Nephron progenitor cell (in vitro differentiated cells): ENCODE measurements at regions not wholly inside any gene's neighbourhood (a gene's known extent, or its start where the extent isn't known, plus 50 kb on each side); places are given as distances from the start of the nearest gene placed in this dataset.
"Not testable (repeated sequence)": the region's sequence is repeated elsewhere in the genome, so short reads cannot be mapped to it uniquely, and the experiment has no call there.

ENCODE experiments used
- DNase-seq: peaks from one replicate; pipeline ENCODE4 v3.0.0; 2021
- H3K27ac Mint-ChIP-seq: 2 replicates; pipeline ENCODE4 v1.8.0; 2021; ENCODE audit warnings: mild to moderate bottlenecking, moderate library complexity, mixed read lengths
- H3K27me3 Mint-ChIP-seq: 2 replicates; pipeline ENCODE4 v1.8.0; 2021; ENCODE audit warnings: mild to moderate bottlenecking, low read depth, mixed read lengths; ENCODE audit not compliant: poor library complexity
- H3K36me3 Mint-ChIP-seq: 2 replicates; pipeline ENCODE4 v1.8.0; 2021; ENCODE audit warnings: low read depth, mixed read lengths
- H3K4me1 Mint-ChIP-seq: 2 replicates; pipeline ENCODE4 v1.8.0; 2021; ENCODE audit warnings: mixed read lengths
- H3K4me3 Mint-ChIP-seq: 2 replicates; pipeline ENCODE4 v1.8.0; 2021; ENCODE audit warnings: mild to moderate bottlenecking, moderate library complexity, mixed read lengths
- H3K9me3 Mint-ChIP-seq: 2 replicates; pipeline ENCODE4 v1.8.0; 2021; ENCODE audit warnings: mild to moderate bottlenecking, moderate library complexity, mixed read lengths
- CTCF ChIP-seq: fragments of 200-600 bp; sonication (generic); IDR thresholded peaks from 2 replicates; pipeline ENCODE4 v1.5.0; 2021; ENCODE audit warnings: antibody characterized with exemption

GRCh38 chr4:3373468-3373867 is 68.3 kb upstream of the HGFAC start:
- H3K36me3 Mint-ChIP-seq = peaks cover 32% of the 10 kb centered on the region
- no peak overlapping the region for H3K4me3 Mint-ChIP-seq
- peaks cover 28% of the 10 kb centered on the region for H3K27me3 Mint-ChIP-seq
- H3K9me3 Mint-ChIP-seq = peaks cover 11% of the 10 kb centered on the region
- no peak for TF ChIP-seq CTCF
- no peak overlapping the region for H3K27ac Mint-ChIP-seq
- peaks cover 61% of the 10 kb centered on the region for H3K4me1 Mint-ChIP-seq
- DNase-seq = no peak

DNA sequence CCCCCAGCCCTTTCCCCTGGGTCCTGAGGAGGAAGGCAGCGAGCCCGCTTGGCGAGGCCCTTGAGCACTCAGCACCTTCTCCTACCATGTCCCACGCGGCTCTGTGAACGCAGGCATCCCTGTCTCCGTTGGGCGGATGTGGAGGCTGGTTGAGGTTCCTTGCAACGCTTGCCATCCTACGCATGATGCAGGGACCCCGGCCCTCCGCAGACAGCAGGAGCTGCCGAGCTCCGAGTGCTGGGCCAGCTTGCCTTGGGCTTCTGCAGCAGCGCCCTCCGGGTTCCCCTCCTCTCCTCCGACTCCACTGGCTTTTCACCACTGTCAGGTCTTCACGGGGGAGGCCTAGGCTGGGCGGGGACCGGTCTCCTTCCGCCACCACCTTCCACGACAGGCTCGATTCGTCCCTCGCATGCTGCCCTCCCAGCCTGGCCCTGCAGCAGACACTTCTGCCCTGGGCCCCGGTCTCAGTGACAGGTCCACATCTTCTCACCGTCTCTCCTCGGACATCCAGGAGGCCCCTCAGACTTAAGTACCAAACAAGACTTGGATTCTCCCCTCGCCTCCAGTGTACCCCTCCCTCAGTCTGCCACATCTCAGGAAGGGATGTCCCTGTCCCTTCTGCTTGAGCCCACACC is 67.6 kb upstream of the HGFAC start:
- DNase-seq = no peak
- H3K36me3 Mint-ChIP-seq = peaks cover 39% of the 10 kb centered on the region
- H3K4me1 Mint-ChIP-seq = peaks cover 54% of the 10 kb centered on the region
- TF ChIP-seq CTCF = no peak
- no peak overlapping the region for H3K4me3 Mint-ChIP-seq
- peaks cover 28% of the 10 kb centered on the region for H3K27me3 Mint-ChIP-seq
- H3K27ac Mint-ChIP-seq = no peak overlapping the region
- H3K9me3 Mint-ChIP-seq = peaks cover 18% of the 10 kb centered on the region

DNA sequence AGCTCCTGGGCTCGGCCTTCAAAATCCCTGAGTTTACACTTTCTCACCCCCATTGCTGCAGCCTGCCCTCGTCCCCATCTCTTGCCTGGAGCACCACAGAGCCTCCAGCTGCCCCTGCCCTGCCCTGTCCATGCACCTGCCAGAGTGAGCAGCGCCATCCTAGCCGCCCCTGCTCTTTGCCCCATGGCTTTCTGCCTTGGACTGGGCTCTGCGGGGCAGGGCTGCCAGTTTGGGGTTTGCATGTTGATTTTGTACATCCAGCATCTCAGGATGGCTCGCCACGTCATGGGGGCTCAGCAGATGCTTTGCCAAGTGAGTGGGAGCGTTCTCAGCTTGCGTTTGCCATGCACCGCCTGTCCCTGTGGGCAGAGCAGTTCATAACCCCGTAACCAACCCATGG is 67.1 kb upstream of the HGFAC start:
- Mint-ChIP-seq H3K27me3 (peaks cover 23% of the 10 kb centered on the region), H3K4me3 (no peak overlapping the region), H3K9me3 (peaks cover 23% of the 10 kb centered on the region), H3K4me1 (peaks cover 49% of the 10 kb centered on the region), H3K27ac (no peak overlapping the region), H3K36me3 (peaks cover 44% of the 10 kb centered on the region)
- no peak for DNase-seq
- TF ChIP-seq CTCF = no peak

GRCh38 chr4:3375688-3376087 is 66.1 kb upstream of the HGFAC start:
- DNase-seq = no peak
- peaks cover 33% of the 10 kb centered on the region for H3K9me3 Mint-ChIP-seq

DNA sequence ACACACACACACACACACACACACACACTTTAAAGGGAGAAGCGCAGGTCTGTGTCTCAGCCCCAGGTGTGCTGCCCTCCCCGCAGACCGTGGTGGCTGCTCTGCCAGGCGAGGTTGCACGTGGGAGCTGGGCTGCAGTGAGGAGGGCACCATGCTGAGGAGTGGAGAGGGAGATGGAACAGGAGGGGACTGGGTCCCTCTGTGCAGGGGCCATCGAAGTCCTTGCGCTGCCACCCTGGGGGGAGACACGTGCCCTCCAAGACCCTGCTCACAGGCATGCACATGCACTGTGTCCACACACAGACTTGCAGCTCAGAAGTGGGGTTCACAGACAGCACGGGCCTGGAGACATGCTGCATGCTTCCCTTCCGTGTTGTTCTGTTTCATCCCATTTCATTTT is 65.5 kb upstream of the HGFAC start:
- peaks cover 33% of the 10 kb centered on the region for H3K4me1 Mint-ChIP-seq
- TF ChIP-seq CTCF = no peak
- peaks cover 58% of the 10 kb centered on the region for H3K36me3 Mint-ChIP-seq

More at GRCh38 chr4:3375688-3376087, 66.1 kb upstream of the HGFAC start:
- peaks cover 39% of the 10 kb centered on the region for H3K4me1 Mint-ChIP-seq
- no peak overlapping the region for H3K4me3 Mint-ChIP-seq
- TF ChIP-seq CTCF = no peak
- peaks cover 13% of the 10 kb centered on the region for H3K27me3 Mint-ChIP-seq
- no peak overlapping the region for H3K27ac Mint-ChIP-seq
- H3K36me3 Mint-ChIP-seq = peaks cover 52% of the 10 kb centered on the region

DNA sequence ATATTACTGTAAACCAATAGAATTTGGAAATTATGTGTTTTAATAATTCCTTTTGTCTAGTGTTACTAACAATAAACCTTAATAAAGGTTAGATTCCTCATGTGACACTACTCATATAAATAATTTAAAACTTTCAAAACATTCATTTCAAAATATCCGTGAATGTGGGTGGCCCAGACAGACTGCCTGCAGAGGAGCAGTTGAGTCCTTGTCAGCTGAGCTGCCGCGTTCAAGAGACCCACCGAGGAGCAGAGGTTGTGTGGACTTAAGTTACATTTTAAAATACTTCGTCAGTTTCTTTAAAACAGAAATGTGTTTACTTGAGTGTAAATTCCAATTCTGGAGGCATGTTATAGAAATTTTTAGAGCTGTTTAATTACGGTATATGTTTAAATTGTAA is 64.2 kb upstream of the HGFAC start:
- peaks cover 21% of the 10 kb centered on the region for H3K4me1 Mint-ChIP-seq
- peaks cover 69% of the 10 kb centered on the region for H3K36me3 Mint-ChIP-seq
- DNase-seq = no peak
- peaks cover 49% of the 10 kb centered on the region for H3K9me3 Mint-ChIP-seq
- H3K27me3 Mint-ChIP-seq = peaks cover 3% of the 10 kb centered on the region
- H3K27ac Mint-ChIP-seq = no peak overlapping the region
- no peak overlapping the region for H3K4me3 Mint-ChIP-seq
- no peak for TF ChIP-seq CTCF

More for the DNA sequence above, 65.5 kb upstream of the HGFAC start:
- no peak overlapping the region for H3K4me3 Mint-ChIP-seq
- DNase-seq = no peak
- H3K27ac Mint-ChIP-seq = no peak overlapping the region
- peaks cover 39% of the 10 kb centered on the region for H3K9me3 Mint-ChIP-seq
- H3K27me3 Mint-ChIP-seq = peaks cover 7% of the 10 kb centered on the region

- H3K27me3 Mint-ChIP-seq, DNase-seq, H3K4me3 Mint-ChIP-seq, H3K27ac Mint-ChIP-seq: not testable (repeated sequence)
- peaks cover 49% of the 10 kb centered on the region for H3K9me3 Mint-ChIP-seq
- H3K36me3 Mint-ChIP-seq = peaks cover 61% of the 10 kb centered on the region
- H3K4me1 Mint-ChIP-seq = peaks cover 16% of the 10 kb centered on the region
Observed at GRCh38 chr4:3380336-3380735, 61.4 kb upstream of the HGFAC start.

- not testable (repeated sequence) for H3K27me3 Mint-ChIP-seq, H3K4me3 Mint-ChIP-seq, H3K27ac Mint-ChIP-seq, DNase-seq
- peaks cover 49% of the 10 kb centered on the region for H3K9me3 Mint-ChIP-seq
- peaks cover 25% of the 10 kb centered on the region for H3K4me1 Mint-ChIP-seq
- H3K36me3 Mint-ChIP-seq = peaks cover 54% of the 10 kb centered on the region
Observed at GRCh38 chr4:3381208-3381607, 60.6 kb upstream of the HGFAC start.
